HL-60 (cell line): ENCODE measurements at regions not wholly inside any gene's neighbourhood (a gene's known extent, or its start where the extent isn't known, plus 50 kb on each side); places are given as distances from the start of the nearest gene placed in this dataset.

ENCODE experiments used
- DNase-seq, 2 experiments: peaks; one replicate each; pipeline ENCODE4 v3.0.0-alpha.2; 2010 to 2020; ENCODE audit warnings: low read depth in 1 of 2, low spot score in 1 of 2
- H3K27ac ChIP-seq: fragments of 250-450 bp; sonication (Bioruptor Pico); replicated peaks from 2 replicates; pipeline ENCODE4 v1.5.1; 2020; ENCODE audit warnings: mild to moderate bottlenecking, moderate library complexity
- H3K27me3 ChIP-seq: fragments of 250-450 bp; sonication (Bioruptor Pico); 2 replicates; pipeline ENCODE4 v1.5.1; 2021; ENCODE audit warnings: mild to moderate bottlenecking, moderate library complexity; ENCODE audit not compliant: insufficient read depth, poor library complexity, severe bottlenecking
- H3K4me3 ChIP-seq: replicated peaks from 2 replicates; pipeline ENCODE4 v1.5.1; 2011; ENCODE audit warnings: mild to moderate bottlenecking, control low read depth, low read length; ENCODE audit not compliant: insufficient read depth
- GABPA ChIP-seq: IDR thresholded peaks from 2 replicates; pipeline ENCODE4 v1.6.1; 2012; ENCODE audit warnings: low read depth
- POLR2AphosphoS5 ChIP-seq: IDR thresholded peaks from 2 replicates; pipeline ENCODE4 v1.6.1; 2012; ENCODE audit warnings: low read depth
- SPI1 ChIP-seq: IDR thresholded peaks from 2 replicates; pipeline ENCODE4 v1.6.1; 2012; ENCODE audit warnings: low read depth, mild to moderate bottlenecking, borderline replicate concordance
- TF ChIP-seq, protein P1 (sequence below): IDR thresholded peaks from 2 replicates; pipeline ENCODE4 v1.6.1; 2012; ENCODE audit warnings: low read depth; ENCODE audit not compliant: insufficient replicate concordance
- TF ChIP-seq, protein P2 (sequence below): IDR thresholded peaks from one replicate; pipeline ENCODE4 v1.5.1; 2011; ENCODE audit warnings: low read length, control low read depth, inconsistent platforms; ENCODE audit not compliant: insufficient read depth

DNA sequence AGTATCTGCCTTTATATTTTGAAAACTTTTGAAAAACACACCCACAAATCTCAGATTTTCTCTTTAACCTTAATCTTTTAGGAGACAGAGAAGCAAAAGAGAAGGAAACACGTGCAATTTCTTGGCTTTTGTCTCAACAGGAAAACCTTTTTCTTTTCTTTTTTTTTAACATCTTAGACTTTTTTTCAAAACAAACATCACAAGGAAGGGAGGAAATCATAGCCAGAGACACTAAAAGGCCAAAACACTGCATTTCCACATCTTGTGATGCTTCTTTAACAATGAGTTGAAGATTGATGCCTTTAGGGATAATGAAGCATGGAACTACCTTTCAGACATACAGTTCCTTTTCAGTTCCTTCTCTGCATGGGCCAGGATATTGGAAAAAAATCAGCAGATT is 136.6 kb upstream of the NRBF2 start:
- Histone ChIP-seq H3K27ac (no peak overlapping the region), H3K27me3 (no peaks in the 10 kb centered on the region), H3K4me3 (no peak overlapping the region)
- DNase-seq = no peak
- TF ChIP-seq, protein P1, sequence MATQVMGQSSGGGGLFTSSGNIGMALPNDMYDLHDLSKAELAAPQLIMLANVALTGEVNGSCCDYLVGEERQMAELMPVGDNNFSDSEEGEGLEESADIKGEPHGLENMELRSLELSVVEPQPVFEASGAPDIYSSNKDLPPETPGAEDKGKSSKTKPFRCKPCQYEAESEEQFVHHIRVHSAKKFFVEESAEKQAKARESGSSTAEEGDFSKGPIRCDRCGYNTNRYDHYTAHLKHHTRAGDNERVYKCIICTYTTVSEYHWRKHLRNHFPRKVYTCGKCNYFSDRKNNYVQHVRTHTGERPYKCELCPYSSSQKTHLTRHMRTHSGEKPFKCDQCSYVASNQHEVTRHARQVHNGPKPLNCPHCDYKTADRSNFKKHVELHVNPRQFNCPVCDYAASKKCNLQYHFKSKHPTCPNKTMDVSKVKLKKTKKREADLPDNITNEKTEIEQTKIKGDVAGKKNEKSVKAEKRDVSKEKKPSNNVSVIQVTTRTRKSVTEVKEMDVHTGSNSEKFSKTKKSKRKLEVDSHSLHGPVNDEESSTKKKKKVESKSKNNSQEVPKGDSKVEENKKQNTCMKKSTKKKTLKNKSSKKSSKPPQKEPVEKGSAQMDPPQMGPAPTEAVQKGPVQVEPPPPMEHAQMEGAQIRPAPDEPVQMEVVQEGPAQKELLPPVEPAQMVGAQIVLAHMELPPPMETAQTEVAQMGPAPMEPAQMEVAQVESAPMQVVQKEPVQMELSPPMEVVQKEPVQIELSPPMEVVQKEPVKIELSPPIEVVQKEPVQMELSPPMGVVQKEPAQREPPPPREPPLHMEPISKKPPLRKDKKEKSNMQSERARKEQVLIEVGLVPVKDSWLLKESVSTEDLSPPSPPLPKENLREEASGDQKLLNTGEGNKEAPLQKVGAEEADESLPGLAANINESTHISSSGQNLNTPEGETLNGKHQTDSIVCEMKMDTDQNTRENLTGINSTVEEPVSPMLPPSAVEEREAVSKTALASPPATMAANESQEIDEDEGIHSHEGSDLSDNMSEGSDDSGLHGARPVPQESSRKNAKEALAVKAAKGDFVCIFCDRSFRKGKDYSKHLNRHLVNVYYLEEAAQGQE = no peak
- no peak for TF ChIP-seq GABPA
- TF ChIP-seq SPI1 = no peak
- TF ChIP-seq, protein P2, sequence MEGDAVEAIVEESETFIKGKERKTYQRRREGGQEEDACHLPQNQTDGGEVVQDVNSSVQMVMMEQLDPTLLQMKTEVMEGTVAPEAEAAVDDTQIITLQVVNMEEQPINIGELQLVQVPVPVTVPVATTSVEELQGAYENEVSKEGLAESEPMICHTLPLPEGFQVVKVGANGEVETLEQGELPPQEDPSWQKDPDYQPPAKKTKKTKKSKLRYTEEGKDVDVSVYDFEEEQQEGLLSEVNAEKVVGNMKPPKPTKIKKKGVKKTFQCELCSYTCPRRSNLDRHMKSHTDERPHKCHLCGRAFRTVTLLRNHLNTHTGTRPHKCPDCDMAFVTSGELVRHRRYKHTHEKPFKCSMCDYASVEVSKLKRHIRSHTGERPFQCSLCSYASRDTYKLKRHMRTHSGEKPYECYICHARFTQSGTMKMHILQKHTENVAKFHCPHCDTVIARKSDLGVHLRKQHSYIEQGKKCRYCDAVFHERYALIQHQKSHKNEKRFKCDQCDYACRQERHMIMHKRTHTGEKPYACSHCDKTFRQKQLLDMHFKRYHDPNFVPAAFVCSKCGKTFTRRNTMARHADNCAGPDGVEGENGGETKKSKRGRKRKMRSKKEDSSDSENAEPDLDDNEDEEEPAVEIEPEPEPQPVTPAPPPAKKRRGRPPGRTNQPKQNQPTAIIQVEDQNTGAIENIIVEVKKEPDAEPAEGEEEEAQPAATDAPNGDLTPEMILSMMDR = no peak
- TF ChIP-seq POLR2AphosphoS5 = no peak

DNA sequence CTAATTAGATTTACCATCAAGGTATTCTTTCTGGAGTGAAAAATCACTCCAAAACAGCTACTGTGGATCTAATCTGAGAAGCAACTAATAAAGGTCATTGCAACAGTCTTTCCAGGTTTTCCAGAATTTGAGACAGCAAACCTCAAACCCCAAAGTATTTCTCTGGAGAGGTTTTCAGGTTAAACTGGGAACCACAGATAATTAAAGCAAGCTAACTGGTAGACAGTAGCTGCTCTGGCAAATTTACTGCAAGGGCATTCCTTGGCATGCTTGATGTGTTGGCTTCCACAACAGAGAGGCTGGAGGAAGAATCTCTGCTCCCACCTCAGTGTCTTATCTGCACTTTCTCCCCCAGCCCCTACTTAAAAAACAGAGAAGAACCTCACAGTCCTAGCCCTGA is 140.0 kb upstream of the NRBF2 start:
- no peak overlapping the region for H3K4me3 ChIP-seq
- H3K27ac ChIP-seq = no peak overlapping the region
- no peaks in the 10 kb centered on the region for H3K27me3 ChIP-seq
- no peak for DNase-seq
- TF ChIP-seq POLR2AphosphoS5 (no peak), GABPA (no peak)
- TF ChIP-seq, protein P2 = no peak

DNA sequence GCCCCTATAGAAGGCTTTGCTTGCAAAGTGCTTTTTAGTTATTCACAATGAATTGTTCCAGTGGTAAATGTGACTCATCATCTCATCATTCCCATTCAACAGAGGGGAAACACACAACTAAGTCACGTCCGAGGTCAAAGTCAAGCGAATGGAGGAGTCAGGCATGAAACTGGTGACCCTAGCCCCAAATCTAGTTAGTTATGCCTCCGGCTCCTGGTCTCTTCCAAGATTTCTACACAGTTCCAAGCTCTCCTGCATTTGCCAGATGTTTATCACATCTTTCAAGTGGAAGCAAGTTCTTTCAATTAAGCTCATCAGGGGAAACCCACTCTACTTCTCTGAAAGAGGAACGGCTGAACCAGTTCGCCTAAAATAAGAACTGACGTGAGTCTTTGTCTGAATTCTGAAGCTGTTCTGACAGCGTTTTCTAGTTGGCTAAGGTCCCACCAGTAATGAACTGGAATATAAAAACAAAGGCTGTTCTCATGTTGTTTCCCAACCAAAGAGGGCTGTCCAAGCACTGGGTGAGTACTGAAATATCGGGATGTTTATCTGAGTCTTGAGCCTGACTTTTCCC is 140.9 kb upstream of the NRBF2 start:
- Histone ChIP-seq H3K27ac (no peak overlapping the region), H3K27me3 (no peaks in the 10 kb centered on the region), H3K4me3 (no peak overlapping the region)
- DNase-seq = no peak
- TF ChIP-seq GABPA = no peak

DNA sequence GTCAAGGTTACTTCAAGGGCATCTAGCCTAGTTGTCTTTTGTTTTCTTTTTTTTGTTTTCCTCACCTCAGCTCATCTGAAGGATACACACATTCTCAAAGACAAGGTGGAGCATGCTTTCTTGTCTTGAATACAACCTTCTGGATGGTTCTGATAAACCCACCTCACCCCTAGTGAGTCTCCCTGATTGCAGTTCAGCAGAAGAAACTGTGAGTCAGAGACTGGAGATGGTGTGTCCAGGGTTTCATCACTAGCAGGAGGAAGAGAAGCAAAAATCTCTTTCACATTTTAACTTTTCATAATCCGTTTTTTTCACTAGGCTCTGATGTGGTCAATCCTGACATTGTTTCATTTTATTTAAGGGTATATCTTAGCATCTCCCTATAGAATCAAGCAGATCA is 143.0 kb upstream of the NRBF2 start:
- no peak for DNase-seq
- no peak overlapping the region for H3K27ac ChIP-seq
- no peak for TF ChIP-seq POLR2AphosphoS5
- no peak for TF ChIP-seq SPI1
- TF ChIP-seq, protein P2 = no peak
- no peak for TF ChIP-seq GABPA
- TF ChIP-seq, protein P1 = no peak
- no peak overlapping the region for H3K4me3 ChIP-seq
- H3K27me3 ChIP-seq = no peaks in the 10 kb centered on the region
